K562 (cell line): ENCODE measurements at regions not wholly inside any gene's neighbourhood (a gene's known extent, or its start where the extent isn't known, plus 50 kb on each side); places are given as distances from the start of the nearest gene placed in this dataset.

Experiments
- CBFA2T2 ChIP-seq: fragments of 450-650 bp; conservative IDR thresholded peaks from 2 replicates; pipeline ENCODE4 v1.6.1; 2017; ENCODE audit warnings: mild to moderate bottlenecking
- ETV1 ChIP-seq: fragments of 450-650 bp; conservative IDR thresholded peaks from 2 replicates; pipeline ENCODE4 v1.6.1; 2016; ENCODE audit warnings: missing genetic modification characterization, control low read depth, low read depth, missing compliant biosample characterization
- FOXA1 ChIP-seq: fragments of 450-650 bp; IDR thresholded peaks from 2 replicates; pipeline ENCODE4 v1.6.1; 2016; ENCODE audit warnings: mild to moderate bottlenecking, borderline replicate concordance
- HNRNPL ChIP-seq: fragments of 200-400 bp; formaldehyde crosslinking; IDR thresholded peaks from 2 replicates; pipeline ENCODE4 v1.6.1; 2017; ENCODE audit warnings: low read depth, mild to moderate bottlenecking, low read length
- NCOA4 ChIP-seq: fragments of 450-650 bp; IDR thresholded peaks from 2 replicates; pipeline ENCODE4 v1.6.1; 2018; ENCODE audit warnings: mild to moderate bottlenecking; ENCODE audit not compliant: partially characterized antibody
- PKNOX1 ChIP-seq: fragments of 450-650 bp; IDR thresholded peaks from 2 replicates; pipeline ENCODE4 v1.6.1; 2016
- POLR2A ChIP-seq: fragments of 450-650 bp; conservative IDR thresholded peaks from 2 replicates; pipeline ENCODE4 v1.6.1; 2016
- RREB1 ChIP-seq: fragments of 250-450 bp; sonication (Bioruptor Pico); IDR thresholded peaks from 2 replicates; pipeline ENCODE4 v1.4.0; 2020
- ZNF318 ChIP-seq, 2 experiments: fragments of 450-650 bp; IDR thresholded peaks; 2 replicates each; pipeline ENCODE4 v1.6.1; 2016; ENCODE audit warnings: mild to moderate bottlenecking in 2 of 2, borderline replicate concordance in 1 of 2, low read depth in 1 of 2, moderate library complexity in 1 of 2
- ZNF324 ChIP-seq: fragments of 250-450 bp; sonication (Bioruptor Pico); IDR thresholded peaks from 2 replicates; pipeline ENCODE4 v1.4.0; 2020; ENCODE audit warnings: mild to moderate bottlenecking
- ZSCAN29 ChIP-seq: fragments of 450-650 bp; IDR thresholded peaks from 2 replicates; pipeline ENCODE4 v1.6.1; 2017

GRCh38 chr14:89013098-89013504, 188.7 kb downstream of the TTC8 start (continued):
- TF ChIP-seq ZNF318 (IDR thresholded peaks at IDR 0.05; ENCODE audit: borderline replicate concordance in 1 of 2, low read depth in 1 of 2) (no peak), FOXA1 (no peak), RREB1 (CRISPR knock-in tag) (no peak), NCOA4 (no peak), POLR2A (no peak), ZSCAN29 (no peak), HNRNPL (no peak), ZNF324 (CRISPR knock-in tag) (no peak), ETV1 (tag) (no peak), CBFA2T2 (peak; percentile 27), PKNOX1 (peak; percentile 94)
